HG03520 (cell line): ENCODE measurements at regions not wholly inside any gene's neighbourhood (a gene's known extent, or its start where the extent isn't known, plus 50 kb on each side); places are given as distances from the start of the nearest gene placed in this dataset.
"Not testable (repeated sequence)": the region's sequence is repeated elsewhere in the genome, so short reads cannot be mapped to it uniquely, and the experiment has no call there.

ENCODE experiments used
- ATAC-seq: cut with Tn5 transposase; IDR thresholded peaks from one replicate; pipeline ENCODE4 v1.9.1; 2021; ENCODE audit warnings: mild to moderate bottlenecking, moderate library complexity; ENCODE audit not compliant: unreplicated experiment

DNA sequence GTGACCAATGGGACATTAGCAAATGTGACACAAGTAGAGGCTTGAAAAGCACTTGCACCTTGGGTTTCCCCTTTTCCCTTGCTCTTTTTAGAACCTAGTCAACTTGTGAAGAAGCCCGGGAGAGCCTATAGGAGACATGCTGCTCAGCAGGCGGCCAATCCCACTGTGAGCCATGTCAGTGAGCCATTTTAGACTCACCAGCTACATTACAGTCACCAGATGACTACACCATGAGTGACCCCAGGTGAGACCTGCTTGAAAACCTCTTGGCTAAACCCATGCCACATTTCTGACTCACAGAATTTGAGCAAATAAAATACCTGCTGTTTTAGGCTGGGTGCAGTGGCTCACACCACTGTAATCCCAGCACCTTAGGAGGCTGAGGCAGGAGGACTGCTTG, 317.5 kb downstream of the KLF12 start:
- ATAC-seq: no peak

DNA sequence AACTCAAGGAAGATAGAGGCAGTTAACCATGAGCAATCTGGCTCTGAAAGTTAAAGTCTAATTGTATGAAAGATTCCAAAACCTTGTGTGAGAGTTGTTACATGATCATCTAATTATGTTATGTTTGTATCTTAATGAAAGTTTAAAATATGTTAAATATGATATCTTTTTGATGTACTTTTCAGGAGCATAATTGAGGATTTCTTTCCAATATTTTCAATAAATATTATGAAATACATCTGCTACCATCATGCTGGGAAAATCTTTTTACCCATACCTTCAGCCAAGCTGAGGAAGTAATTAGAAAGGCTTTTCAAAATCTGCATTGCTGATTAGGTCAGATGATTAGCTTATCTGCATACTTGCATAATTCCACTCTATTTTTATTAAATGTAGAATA, 318.4 kb downstream of the KLF12 start:
- no peak for ATAC-seq

DNA sequence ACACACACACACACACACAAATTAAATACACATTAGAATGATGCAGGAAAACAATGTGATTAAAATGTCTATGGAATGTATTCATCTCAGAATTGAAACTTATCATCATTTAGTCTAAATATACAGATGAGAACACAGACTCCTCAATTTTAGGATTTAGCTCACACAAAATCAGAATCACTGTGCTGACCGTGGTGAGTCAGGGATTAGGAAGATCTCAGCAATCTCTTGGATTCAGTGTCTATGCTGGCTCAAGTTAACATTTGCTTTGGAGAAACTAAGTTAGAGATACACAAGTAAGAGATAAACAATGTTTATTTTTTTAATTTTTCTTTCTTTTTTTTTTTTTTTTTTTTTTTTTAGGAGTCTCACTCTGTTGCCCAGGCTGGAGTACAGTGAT, 323.6 kb downstream of the KLF12 start:
- ATAC-seq: no peak

DNA sequence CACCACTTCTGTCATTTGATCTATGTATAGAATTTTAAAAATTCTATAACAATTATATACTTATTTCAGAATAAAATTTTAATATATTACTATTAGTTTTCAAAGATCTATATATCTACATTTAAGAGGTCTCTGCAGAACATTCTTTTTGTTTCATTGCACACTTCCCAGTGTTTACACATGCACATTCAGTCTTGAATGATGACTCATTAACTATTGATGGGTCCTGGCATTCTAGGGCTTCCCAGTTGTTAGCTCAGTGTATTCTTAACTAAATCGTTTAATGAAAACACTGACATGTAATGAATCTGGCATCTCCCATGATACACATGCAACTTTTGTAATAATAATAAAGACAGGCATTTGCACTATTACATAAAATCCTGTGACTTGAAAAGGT, 324.6 kb downstream of the KLF12 start:
- no peak for ATAC-seq

DNA sequence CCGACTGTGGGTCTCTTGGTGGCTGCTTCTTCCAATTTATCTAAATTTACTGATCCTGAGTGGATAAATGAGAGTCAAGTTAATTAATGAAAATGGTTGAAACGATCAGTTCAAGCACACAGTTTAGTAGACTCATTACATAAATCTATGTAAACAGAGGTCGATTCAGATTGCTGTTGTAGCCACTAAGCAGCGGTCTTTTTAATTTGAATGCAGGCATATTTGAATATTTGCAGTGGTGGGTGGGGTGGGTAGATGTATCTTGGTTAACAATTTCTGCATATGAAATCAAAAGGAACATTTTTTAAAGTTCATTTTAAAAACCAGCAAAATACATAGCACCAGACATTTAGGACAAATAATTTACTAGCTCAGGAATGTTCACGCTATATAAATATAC, 325.9 kb downstream of the KLF12 start:
- no peak for ATAC-seq

DNA sequence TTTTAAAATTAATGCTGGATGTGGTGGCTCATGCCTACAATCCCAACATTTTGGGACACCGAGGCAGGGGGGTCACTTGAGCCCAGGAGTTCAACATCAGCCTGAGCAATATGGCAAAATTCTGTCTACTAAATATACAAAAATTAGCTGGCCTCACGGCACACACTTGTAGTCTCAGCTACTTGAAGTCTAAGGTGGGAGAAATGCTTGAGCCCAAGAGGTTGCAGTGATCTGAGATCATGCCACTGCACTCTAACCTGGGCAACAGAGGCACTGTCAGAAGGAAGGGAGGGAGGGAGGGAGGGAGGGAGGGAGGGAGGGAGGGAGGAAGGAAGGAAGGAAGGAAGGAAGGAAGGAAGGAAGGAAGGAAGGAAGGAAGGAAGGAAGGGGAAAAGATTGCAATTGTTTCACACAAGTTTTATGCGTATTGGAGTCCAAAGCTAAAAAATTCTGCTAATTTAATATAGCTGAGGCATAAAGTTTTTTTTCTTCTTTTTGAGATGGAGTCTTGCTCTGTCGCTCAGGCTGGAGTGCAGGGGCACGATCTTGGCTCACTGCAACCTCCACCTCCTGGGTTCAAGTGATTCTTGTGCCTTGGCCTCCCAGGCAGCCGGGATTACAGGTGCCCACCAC, 328.8 kb downstream of the KLF12 start:
- not testable (repeated sequence) for ATAC-seq

DNA sequence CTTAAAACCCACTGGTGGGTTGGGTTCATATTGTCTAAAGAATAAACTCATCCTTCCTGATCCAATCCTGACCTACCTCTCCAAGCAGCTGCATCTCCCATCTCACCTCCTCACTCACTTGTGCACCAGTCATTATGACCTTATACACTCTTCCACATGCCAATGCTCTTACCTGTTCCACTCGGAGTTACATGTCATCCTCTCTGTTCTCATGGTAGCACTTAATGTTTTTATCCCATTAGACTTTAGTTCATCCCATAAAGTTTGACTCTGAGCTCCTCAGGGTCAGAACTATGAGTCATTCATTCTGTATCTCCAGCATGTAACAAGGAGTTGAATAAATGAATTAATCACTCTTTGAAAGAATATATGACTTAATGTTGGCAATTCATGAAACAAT, 330.2 kb downstream of the KLF12 start:
- no peak for ATAC-seq

DNA sequence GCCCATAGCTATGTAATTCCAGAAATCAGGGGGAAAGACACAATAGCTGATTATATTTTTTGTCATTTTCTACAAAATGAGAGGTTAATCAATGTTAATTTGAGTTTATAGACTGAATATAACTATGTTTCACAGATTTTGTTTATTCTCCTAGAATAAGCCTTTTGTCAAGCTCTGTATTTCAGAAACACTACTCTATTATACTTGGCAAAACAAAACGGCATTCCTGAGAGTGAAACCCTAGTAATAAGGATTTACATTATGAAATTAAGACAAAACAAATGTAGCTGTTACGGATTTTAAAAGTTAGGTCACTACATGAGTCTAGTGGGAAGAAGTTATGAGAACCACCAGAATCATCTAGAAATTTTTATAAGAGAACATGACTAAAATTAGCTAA, 334.2 kb downstream of the KLF12 start:
- ATAC-seq: no peak

DNA sequence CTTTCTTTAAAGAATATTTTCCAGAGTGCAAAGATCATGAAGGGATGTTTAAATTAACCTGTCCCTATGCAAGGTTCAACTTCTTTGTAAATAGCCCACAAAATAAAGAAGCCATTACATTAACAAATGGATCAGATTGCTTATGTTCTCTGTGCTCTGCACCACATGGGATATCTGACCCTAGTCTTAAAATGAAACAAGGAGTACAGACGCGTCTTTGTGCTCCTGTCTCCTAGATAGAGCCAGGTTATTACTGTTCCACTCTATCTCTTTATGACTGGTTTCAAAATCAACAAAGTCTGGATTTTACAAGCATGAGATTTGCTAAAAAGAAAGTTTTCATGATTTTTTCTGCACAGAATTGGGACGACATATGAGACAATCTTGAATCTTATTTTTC, 339.4 kb downstream of the KLF12 start:
- ATAC-seq: no peak

DNA sequence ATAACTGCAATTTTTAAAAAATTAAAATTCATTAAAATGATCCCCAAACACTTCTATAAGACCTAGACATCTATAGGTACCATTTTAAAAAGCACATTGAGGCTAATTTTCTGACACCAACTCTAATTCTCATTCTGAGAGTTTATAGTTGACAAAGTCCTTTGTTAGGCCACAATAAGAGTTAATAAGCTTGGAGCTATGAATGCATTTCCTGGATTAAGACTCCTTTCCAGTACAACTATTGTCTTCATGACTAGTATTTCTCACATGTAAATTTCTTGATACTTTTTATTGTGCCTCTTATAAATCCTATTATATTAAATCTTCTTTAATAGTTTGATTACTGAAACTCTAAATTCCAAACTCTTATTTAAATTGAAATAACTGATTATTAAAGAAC, 340.8 kb downstream of the KLF12 start:
- no peak for ATAC-seq

DNA sequence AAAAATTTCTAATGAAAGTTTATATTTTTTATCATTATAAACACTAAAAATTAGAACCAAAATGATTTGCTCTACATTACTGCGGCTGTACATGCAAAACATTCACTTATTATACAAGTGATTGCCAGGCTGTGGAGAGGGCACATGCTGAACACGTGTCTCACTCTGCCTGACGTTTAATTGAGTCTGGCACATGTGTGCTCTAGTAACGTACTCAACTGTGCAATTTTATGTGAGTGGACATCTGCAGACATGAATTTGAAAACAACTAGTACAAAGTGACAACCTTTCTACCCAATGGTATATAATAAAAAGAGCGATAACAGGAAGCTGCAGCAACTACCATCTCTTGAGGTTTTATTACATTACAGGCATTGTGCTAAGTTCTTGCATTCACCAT, 341.4 kb downstream of the KLF12 start:
- no peak for ATAC-seq

DNA sequence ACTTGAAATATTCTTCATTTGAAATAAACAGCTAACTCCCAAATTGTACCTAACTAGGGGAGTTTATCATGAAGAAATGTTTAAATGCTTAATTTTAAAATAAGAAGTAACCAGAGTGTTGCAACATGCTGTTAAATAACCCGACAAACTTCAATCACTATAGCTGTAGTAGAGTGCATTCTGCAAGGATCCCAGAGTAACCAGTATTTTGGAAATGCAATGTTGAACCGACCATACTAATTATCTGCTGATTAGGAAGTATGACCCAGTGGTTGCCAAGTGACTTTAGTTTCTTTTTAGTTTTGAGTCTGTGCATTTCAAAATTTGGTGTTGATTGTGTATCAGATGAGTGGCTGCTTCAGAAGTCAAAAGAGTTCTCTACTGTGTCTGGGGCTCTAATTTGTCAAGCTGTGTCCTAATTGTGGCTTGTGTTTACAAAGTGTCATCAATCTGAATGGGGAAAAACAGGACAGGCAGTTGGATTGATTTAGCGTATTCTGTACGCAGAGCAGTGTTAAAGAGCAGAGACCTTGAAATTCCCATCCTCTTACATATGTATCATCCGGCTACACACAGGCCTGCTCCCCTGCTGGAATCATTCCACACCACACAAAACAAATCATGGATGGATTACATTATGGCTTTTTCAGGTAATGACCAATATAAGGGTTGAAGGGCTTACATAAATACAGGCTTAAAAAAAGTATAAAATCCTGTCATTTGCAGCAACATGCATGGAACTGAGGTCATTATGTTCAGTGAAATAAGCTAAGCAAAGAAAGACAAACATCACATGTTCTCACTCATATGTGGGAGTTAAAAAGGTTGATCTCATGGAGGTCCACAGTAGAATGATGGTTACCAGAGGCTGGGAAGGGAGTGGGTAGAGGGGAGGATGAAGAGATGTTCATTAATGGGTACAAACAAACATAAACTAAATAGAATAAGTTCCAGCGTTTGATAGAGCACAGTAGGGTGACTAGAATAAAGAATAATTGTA, 351.5 kb downstream of the KLF12 start:
- ATAC-seq: no peak

DNA sequence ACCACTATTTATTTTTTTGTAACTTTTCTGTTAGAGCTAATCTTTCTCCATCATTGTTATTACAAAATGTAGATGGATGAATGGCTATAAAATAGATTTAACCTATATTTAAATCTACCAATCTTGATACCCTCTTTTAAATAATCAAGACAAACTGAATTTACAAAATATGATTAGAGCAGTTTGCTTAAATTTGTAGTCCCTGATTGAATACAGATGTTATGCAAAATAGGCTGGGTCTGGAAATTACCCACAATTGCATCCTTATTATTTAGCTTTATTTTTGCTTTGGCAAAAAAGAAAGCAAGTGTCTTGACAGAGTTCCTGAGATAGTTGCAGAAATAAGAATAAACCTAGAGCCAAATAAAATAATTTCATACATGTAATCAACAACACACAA, 352.8 kb downstream of the KLF12 start:
- no peak for ATAC-seq

DNA sequence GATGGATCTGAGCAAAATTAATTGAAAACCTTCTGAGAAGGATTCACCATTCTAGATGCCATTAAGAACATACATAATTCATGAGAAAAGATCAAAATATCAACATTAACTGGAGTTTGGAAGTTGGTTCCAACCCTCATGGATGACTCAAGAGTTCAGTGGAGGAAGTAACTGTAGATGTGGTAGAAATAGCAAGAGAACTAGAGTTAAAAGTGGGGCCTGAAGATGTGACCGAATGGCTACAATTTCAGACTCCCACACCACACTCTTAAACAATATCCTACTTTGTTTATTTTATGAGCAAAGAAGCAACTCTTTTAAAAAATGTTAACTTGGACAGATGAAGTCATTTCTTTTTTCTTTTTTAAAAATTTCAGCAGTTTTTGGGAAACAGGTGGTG, 354.3 kb downstream of the KLF12 start:
- ATAC-seq: no peak

DNA sequence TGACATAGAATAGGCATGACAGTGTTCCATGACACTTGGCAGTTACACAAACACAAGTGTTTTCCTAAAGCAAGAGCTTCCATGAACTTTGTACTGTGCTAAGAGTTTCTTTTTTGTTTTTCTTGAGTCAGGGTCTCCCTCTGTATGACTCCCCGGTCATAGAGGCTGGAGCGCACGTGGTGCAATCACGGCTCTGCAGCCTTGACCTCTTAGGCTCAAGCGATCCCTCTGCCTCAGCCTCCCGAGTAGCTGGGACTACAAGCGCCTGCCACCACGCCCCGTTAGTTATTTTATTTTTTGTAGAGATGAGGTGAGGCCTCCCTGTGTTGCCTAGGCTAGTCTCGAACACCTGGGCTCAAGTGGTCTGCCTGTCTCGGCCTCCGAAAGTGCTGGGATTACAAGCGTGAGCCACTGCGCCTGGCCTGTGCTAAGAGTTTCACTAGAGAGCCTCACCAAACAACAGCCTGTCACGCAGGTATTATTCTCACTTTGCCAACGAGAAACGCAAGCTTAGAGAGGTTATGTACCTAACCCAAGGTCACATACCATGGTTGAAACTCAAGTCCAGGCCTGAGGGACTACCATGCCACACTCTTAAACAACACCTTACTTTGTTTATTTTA, 355.9 kb downstream of the KLF12 start:
- no peak for ATAC-seq

DNA sequence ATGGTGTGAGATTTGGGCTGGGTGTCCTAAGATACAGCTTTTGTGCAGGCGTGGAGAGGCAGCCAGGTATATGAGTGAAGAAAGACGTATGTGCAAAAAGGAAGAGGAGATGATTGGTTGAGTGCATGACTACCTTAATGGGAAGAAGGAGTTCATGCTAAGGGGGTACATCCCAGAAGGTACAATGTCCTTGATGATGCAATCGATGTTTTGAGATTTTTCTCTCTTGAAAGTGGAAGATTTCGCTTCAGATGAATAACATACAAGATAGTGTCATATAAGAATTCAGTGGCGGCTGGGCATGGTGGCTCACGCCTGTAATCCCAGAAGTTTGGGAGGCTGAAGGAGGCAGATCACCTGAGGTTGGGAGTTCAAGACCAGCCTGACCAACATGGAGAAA, 357.1 kb downstream of the KLF12 start:
- ATAC-seq: no peak

DNA sequence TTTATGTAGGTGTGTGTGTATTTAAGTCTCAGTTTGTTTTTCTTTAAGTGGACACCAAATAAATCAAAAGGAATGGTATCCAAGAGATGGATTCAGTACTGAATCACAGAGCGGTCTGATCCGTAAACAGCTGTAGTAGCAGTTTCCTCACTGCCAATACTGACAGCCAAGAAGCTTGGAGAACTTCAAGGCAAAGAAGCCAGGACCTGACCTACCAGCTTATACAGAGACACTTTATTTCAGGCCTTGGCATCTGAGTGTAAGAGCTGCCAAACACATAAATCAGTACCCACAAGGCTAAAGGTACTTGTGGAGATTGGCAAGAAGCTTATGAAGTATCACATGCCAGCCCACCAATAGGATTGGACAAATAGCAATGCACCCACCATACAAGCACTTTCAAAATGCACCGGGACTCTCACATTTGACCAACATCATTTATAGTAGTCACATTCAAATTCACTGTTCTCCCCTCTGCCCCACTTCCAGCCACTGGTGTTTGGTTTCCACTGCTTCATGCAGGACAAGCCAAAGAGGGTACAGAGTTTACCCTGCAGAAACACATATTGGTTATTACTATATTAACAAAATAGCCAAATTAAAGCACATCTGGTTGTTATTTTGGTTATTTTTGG, 357.9 kb downstream of the KLF12 start:
- no peak for ATAC-seq

DNA sequence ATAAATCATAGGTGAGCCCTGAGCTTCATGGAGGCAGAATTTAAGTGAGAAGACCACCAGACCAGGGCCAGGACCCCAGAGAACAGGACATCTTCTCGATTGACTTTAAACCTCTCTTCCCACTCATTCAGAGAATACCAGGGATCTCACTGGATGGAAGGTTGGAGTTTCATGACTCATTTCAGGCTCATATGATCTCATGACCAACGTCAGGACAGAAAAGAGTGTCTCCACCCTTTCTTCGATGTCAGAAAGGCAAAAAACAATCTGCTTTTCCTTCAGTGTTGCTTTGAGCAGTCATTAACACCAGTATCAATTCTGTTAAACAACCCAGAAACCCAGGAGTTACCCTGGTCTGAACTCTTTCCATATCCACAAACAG, 361.0 kb downstream of the KLF12 start:
- no peak for ATAC-seq

DNA sequence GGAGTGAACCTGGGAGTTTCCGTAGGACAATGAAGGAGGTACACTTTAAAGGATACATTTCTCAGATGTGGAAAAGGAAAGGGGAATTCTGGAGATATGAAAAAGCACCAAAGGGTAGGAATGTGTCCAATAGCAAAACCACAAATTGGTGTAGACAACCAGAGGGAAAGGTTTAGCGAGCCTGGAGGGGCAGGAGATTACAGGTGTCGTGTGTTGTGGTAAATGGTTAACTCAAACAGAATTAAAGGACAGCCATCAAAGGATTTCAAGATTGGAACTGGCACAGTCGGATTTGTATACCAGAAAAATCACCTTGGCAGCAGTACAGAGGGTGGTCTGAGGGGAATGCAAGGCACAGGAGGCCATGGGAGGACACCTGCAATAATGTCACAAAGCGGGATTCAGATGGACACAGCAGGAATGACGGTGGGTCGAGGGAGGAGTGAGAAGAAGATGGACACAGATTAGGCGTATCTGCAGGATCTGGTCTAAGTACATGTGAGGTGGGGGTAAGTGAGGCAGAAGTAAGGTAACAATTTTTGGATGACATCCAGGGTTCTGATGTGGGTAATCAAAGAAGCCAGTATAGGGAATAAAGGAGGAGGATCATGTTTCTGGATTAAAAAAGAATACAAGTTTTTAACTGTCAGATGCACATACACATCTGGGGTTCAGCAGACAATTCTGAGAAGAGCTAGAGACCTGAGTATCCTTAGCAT, 361.6 kb downstream of the KLF12 start:
- no peak for ATAC-seq

DNA sequence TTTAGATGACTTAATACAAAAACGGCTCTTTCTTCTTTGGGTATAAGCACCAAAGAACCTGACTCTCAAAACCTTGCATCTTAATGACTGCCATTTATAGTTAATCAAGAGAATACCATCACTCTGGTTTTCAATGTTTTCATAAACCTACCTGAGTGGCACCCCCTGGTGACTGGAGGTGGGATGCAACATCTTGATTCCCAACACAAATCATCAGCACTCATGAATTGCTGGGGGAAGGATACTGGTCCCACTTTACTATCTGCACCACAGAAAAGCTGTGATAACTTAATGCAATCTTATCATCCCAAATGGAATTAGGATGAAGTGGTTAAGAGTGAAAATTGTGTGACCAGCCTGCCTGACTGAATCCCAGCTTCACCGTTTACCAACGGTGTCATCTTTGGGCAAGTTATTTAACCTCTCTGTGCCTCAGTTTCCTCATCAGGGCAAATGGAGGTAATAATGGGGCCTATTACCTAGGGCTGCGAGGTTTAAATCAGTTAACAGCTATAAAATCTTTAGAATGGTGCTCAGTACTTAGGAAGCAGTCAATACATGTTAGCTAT, 366.4 kb downstream of the KLF12 start:
- ATAC-seq: no peak
